Spleen (tissue), 7 donors: ENCODE measurements at regions not wholly inside any gene's neighbourhood (a gene's known extent, or its start where the extent isn't known, plus 50 kb on each side); places are given as distances from the start of the nearest gene placed in this dataset.

Source experiments
- CTCF ChIP-seq, 11 experiments: fragments of 200-600 bp in 7 of 11; fragments of 450-650 bp in 4 of 11; sonication (generic) in 4 of 11; IDR thresholded peaks in 8 of 11; conservative IDR thresholded peaks in 3 of 11; 1 replicate in 7 of 11; 2 replicates in 4 of 11; pipeline versions ENCODE4 v1.4.0 to v1.8.0; 2016 to 2021; ENCODE audit warnings: antibody characterized with exemption in 11 of 11, inconsistent platforms in 4 of 11, mild to moderate bottlenecking in 1 of 11
- POLR2A ChIP-seq, 3 donors: fragments of 450-650 bp; IDR thresholded peaks; one replicate each; pipeline ENCODE4 v1.5.1; 2017; ENCODE audit warnings: antibody characterized with exemption in 3 of 3, mild to moderate bottlenecking in 1 of 3
- donor health status: DM: no; HTN: no; CAD: no; lungs with moderate emphysema.
- donor health status: DM: no; HTN: no; CAD: no.
- donor health status: DM: no; HTN: no; CAD: no.

- no peak for TF ChIP-seq CTCF (IDR thresholded peaks at IDR 0.05 in 8 of 11, conservative IDR thresholded peaks at IDR 0.05 in 3 of 11)
- TF ChIP-seq POLR2A (IDR thresholded peaks at IDR 0.05): no peak
Measured at GRCh38 chr6:82767447-82767846, 298.2 kb downstream of the UBE3D start.
